WTC11 (cell line): ENCODE measurements at regions not wholly inside any gene's neighbourhood (a gene's known extent, or its start where the extent isn't known, plus 50 kb on each side); places are given as distances from the start of the nearest gene placed in this dataset.

Experiments used
- CTCF ChIP-seq: fragments of 200-600 bp; IDR thresholded peaks from 2 replicates; pipeline ENCODE4 v1.8.0; 2022; ENCODE audit warnings: antibody characterized with exemption
- E2F1 ChIP-seq: sonication (generic); formaldehyde crosslinking; IDR thresholded peaks from 2 replicates; pipeline ENCODE4 v1.8.0; 2022; ENCODE audit warnings: mild to moderate bottlenecking, missing genetic modification reagents
- ESRRA ChIP-seq: sonication (generic); formaldehyde crosslinking; IDR thresholded peaks from 2 replicates; pipeline ENCODE4 v1.8.1; 2022; ENCODE audit warnings: mild to moderate bottlenecking, missing genetic modification reagents, borderline replicate concordance
- KAT7 ChIP-seq: sonication (generic); formaldehyde crosslinking; IDR thresholded peaks from 2 replicates; pipeline ENCODE4 v1.8.1; 2023; ENCODE audit warnings: missing genetic modification reagents, mild to moderate bottlenecking, borderline replicate concordance
- NFYB ChIP-seq: sonication (generic); formaldehyde crosslinking; conservative IDR thresholded peaks from 2 replicates; pipeline ENCODE4 v1.8.0; 2022; ENCODE audit warnings: low read depth, missing genetic modification reagents
- SMAD3 ChIP-seq: sonication (generic); formaldehyde crosslinking; IDR thresholded peaks from 2 replicates; pipeline ENCODE4 v1.8.0; 2022; ENCODE audit warnings: missing genetic modification reagents, mild to moderate bottlenecking, borderline replicate concordance
- SP1 ChIP-seq: sonication (generic); formaldehyde crosslinking; conservative IDR thresholded peaks from 2 replicates; pipeline ENCODE4 v1.8.1; 2022; ENCODE audit warnings: missing genetic modification reagents
- ZNF263 ChIP-seq: sonication (generic); formaldehyde crosslinking; IDR thresholded peaks from 2 replicates; pipeline ENCODE4 v1.8.1; 2022; ENCODE audit warnings: low read depth, mild to moderate bottlenecking, moderate library complexity, missing genetic modification reagents
- TF ChIP-seq, protein P1 (sequence below): sonication (generic); formaldehyde crosslinking; IDR thresholded peaks from 2 replicates; pipeline ENCODE4 v1.8.1; 2023; ENCODE audit warnings: mild to moderate bottlenecking, missing genetic modification reagents, borderline replicate concordance
- TF ChIP-seq, protein P2 (sequence below): sonication (generic); formaldehyde crosslinking; IDR thresholded peaks from 2 replicates; pipeline ENCODE4 v1.8.1; 2023; ENCODE audit warnings: mild to moderate bottlenecking, missing genetic modification reagents, moderate library complexity
- TF ChIP-seq, protein P3 (sequence below): sonication (generic); formaldehyde crosslinking; IDR thresholded peaks from 2 replicates; pipeline ENCODE4 v1.8.1; 2023; ENCODE audit warnings: mild to moderate bottlenecking, missing genetic modification reagents

GRCh38 chr6:137731960-137732616 lies 135.0 kb upstream of the TNFAIP3 start:
- TF ChIP-seq, protein P1, sequence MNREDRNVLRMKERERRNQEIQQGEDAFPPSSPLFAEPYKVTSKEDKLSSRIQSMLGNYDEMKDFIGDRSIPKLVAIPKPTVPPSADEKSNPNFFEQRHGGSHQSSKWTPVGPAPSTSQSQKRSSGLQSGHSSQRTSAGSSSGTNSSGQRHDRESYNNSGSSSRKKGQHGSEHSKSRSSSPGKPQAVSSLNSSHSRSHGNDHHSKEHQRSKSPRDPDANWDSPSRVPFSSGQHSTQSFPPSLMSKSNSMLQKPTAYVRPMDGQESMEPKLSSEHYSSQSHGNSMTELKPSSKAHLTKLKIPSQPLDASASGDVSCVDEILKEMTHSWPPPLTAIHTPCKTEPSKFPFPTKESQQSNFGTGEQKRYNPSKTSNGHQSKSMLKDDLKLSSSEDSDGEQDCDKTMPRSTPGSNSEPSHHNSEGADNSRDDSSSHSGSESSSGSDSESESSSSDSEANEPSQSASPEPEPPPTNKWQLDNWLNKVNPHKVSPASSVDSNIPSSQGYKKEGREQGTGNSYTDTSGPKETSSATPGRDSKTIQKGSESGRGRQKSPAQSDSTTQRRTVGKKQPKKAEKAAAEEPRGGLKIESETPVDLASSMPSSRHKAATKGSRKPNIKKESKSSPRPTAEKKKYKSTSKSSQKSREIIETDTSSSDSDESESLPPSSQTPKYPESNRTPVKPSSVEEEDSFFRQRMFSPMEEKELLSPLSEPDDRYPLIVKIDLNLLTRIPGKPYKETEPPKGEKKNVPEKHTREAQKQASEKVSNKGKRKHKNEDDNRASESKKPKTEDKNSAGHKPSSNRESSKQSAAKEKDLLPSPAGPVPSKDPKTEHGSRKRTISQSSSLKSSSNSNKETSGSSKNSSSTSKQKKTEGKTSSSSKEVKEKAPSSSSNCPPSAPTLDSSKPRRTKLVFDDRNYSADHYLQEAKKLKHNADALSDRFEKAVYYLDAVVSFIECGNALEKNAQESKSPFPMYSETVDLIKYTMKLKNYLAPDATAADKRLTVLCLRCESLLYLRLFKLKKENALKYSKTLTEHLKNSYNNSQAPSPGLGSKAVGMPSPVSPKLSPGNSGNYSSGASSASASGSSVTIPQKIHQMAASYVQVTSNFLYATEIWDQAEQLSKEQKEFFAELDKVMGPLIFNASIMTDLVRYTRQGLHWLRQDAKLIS (CRISPR knock-in tag) = no peak
- TF ChIP-seq KAT7 (CRISPR knock-in tag) (no peak), SP1 (CRISPR knock-in tag) (no peak), NFYB (CRISPR knock-in tag) (no peak), ESRRA (CRISPR knock-in tag) (no peak), CTCF (no peak), ZNF263 (CRISPR knock-in tag) (no peak), E2F1 (CRISPR knock-in tag) (no peak), SMAD3 (CRISPR knock-in tag) (no peak)
- TF ChIP-seq, protein P2, sequence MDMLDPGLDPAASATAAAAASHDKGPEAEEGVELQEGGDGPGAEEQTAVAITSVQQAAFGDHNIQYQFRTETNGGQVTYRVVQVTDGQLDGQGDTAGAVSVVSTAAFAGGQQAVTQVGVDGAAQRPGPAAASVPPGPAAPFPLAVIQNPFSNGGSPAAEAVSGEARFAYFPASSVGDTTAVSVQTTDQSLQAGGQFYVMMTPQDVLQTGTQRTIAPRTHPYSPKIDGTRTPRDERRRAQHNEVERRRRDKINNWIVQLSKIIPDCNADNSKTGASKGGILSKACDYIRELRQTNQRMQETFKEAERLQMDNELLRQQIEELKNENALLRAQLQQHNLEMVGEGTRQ (CRISPR knock-in tag) = no peak
- TF ChIP-seq, protein P3, sequence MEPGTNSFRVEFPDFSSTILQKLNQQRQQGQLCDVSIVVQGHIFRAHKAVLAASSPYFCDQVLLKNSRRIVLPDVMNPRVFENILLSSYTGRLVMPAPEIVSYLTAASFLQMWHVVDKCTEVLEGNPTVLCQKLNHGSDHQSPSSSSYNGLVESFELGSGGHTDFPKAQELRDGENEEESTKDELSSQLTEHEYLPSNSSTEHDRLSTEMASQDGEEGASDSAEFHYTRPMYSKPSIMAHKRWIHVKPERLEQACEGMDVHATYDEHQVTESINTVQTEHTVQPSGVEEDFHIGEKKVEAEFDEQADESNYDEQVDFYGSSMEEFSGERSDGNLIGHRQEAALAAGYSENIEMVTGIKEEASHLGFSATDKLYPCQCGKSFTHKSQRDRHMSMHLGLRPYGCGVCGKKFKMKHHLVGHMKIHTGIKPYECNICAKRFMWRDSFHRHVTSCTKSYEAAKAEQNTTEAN (CRISPR knock-in tag) = no peak
